IMR-90 (cell line): ENCODE measurements at regions not wholly inside any gene's neighbourhood (a gene's known extent, or its start where the extent isn't known, plus 50 kb on each side); places are given as distances from the start of the nearest gene placed in this dataset.

Source experiments
- ATAC-seq: fragments of 200-7000 bp; cut with Tn5 transposase; 2 replicates; pipeline ENCODE4 v1.9.1; 2020; ENCODE audit warnings: low read depth, mild to moderate bottlenecking, moderate library complexity
- BruUV-seq: library from RNA; stranded (reverse); fragments of 400-500 nt; replicated peaks from 2 replicates; lab custom pipeline; 2021; lab: Mats Ljungman, UMichigan
- CTCF ChIA-PET: fragments of 300-600 bp; formaldehyde crosslinking; extraction: SDS; loops from one replicate; lab custom pipeline; 2021; ENCODE audit warnings: antibody characterized with exemption; lab: Yijun Ruan, JAX
- POLR2A ChIA-PET: fragments of 300-600 bp; sonication (Branson Sonifier 250); formaldehyde crosslinking; loops from one replicate; lab custom pipeline; 2022; ENCODE audit warnings: antibody characterized with exemption; ENCODE audit not compliant: unreplicated experiment; lab: Charles Lee
- DNase-seq: peaks from one replicate; pipeline ENCODE4 v3.0.0; 2013
- H2AFZ ChIP-seq: replicated peaks from 2 replicates; pipeline ENCODE3; 2013; ENCODE audit warnings: low read length, mild to moderate bottlenecking; ENCODE audit not compliant: poor library complexity
- H2AK5ac ChIP-seq: 2 replicates; pipeline ENCODE4 v1.6.1; 2013; ENCODE audit warnings: low read depth, low read length, inconsistent platforms
- H2AK9ac ChIP-seq: replicated peaks from 2 replicates; pipeline ENCODE3; 2013; ENCODE audit warnings: mild to moderate bottlenecking, low read depth, low read length, moderate library complexity; ENCODE audit not compliant: poor library complexity
- H2BK120ac ChIP-seq: 2 replicates; pipeline ENCODE4 v1.6.1; 2013; ENCODE audit warnings: low read depth, low read length, inconsistent platforms
- H2BK15ac ChIP-seq: 3 replicates; pipeline ENCODE4 v1.6.1; 2013; ENCODE audit warnings: low read depth, low read length, inconsistent platforms
- H2BK20ac ChIP-seq: 2 replicates; pipeline ENCODE4 v1.6.1; 2013; ENCODE audit warnings: low read depth, mild to moderate bottlenecking, inconsistent platforms, low read length, moderate library complexity
- H2BK5ac ChIP-seq: 2 replicates; pipeline ENCODE4 v1.6.1; 2013; ENCODE audit warnings: mild to moderate bottlenecking, low read depth, low read length, inconsistent platforms; ENCODE audit not compliant: poor library complexity, severe bottlenecking
- H3K14ac ChIP-seq: replicated peaks from 2 replicates; pipeline ENCODE4 v1.6.1; 2013; ENCODE audit warnings: low read depth, low read length, inconsistent platforms
- H3K18ac ChIP-seq: 2 replicates; pipeline ENCODE4 v1.6.1; 2013; ENCODE audit warnings: low read depth, low read length, control low read depth
- H3K23ac ChIP-seq: 2 replicates; pipeline ENCODE4 v1.6.1; 2013; ENCODE audit warnings: low read depth, low read length, inconsistent platforms
- H3K27ac ChIP-seq: 2 replicates; pipeline ENCODE4 v1.5.1; 2013; ENCODE audit warnings: mild to moderate bottlenecking, control low read depth, low read length; ENCODE audit not compliant: insufficient read depth
- H3K27me3 ChIP-seq: 2 replicates; pipeline ENCODE4 v1.6.1; 2013; ENCODE audit warnings: low read length; ENCODE audit not compliant: control insufficient read depth, insufficient read depth
- H3K36me3 ChIP-seq: 2 replicates; pipeline ENCODE4 v1.6.1; 2013; ENCODE audit warnings: low read length, mixed read lengths; ENCODE audit not compliant: control insufficient read depth, insufficient read depth
- H3K4ac ChIP-seq: 2 replicates; pipeline ENCODE4 v1.6.1; 2013; ENCODE audit warnings: low read depth, low read length, inconsistent platforms
- H3K4me1 ChIP-seq: 2 replicates; pipeline ENCODE4 v1.6.1; 2013; ENCODE audit warnings: low read length, mixed read lengths; ENCODE audit not compliant: control insufficient read depth, insufficient read depth
- H3K4me2 ChIP-seq: 2 replicates; pipeline ENCODE4 v1.6.1; 2013; ENCODE audit warnings: low read depth, mild to moderate bottlenecking, control low read depth, low read length, moderate library complexity
- H3K4me3 ChIP-seq: 2 replicates; pipeline ENCODE4 v1.5.1; 2013; ENCODE audit warnings: low read depth, mild to moderate bottlenecking, control low read depth, low read length, moderate library complexity; ENCODE audit not compliant: insufficient read depth
- H3K56ac ChIP-seq: 2 replicates; pipeline ENCODE4 v1.6.1; 2013; ENCODE audit warnings: low read length, inconsistent platforms; ENCODE audit not compliant: insufficient read depth; ENCODE audit errors: extremely low read depth
- H3K79me1 ChIP-seq, 2 experiments: 2 replicates each; pipeline ENCODE4 v1.6.1; 2013; ENCODE audit warnings: low read length in 2 of 2, inconsistent platforms in 1 of 2, low read depth in 1 of 2
- H3K9ac ChIP-seq: 2 replicates; pipeline ENCODE4 v1.6.1; 2013; ENCODE audit warnings: low read depth, low read length, control low read depth
- H3K9me1 ChIP-seq: 2 replicates; pipeline ENCODE4 v1.6.1; 2013; ENCODE audit warnings: low read length, inconsistent platforms; ENCODE audit not compliant: insufficient read depth
- H3K9me3 ChIP-seq: 2 replicates; pipeline ENCODE4 v1.6.1; 2013; ENCODE audit warnings: low read length; ENCODE audit not compliant: control insufficient read depth, insufficient read depth
- H4K20me1 ChIP-seq: 2 replicates; pipeline ENCODE4 v1.6.1; 2013; ENCODE audit warnings: low read length, inconsistent platforms; ENCODE audit not compliant: insufficient read depth
- H4K5ac ChIP-seq: 2 replicates; pipeline ENCODE4 v1.6.1; 2013; ENCODE audit warnings: mild to moderate bottlenecking, low read depth, low read length, control low read depth
- H4K8ac ChIP-seq, 2 experiments: 2 replicates each; pipeline ENCODE4 v1.6.1; 2013; ENCODE audit warnings: low read depth in 2 of 2, low read length in 2 of 2, control low read depth in 1 of 2, inconsistent platforms in 1 of 2
- H4K91ac ChIP-seq: 2 replicates; pipeline ENCODE4 v1.6.1; 2013; ENCODE audit warnings: low read depth, low read length, inconsistent platforms; ENCODE audit not compliant: insufficient read depth
- BHLHE40 ChIP-seq: fragments of 150-350 bp; IDR thresholded peaks from 2 replicates; pipeline ENCODE4 v1.6.1; 2016; ENCODE audit warnings: mild to moderate bottlenecking, low read depth, low read length
- CEBPB ChIP-seq: IDR thresholded peaks from 2 replicates; pipeline ENCODE4 v1.6.1; 2012; ENCODE audit warnings: low read depth, low read length, improper control_type of control experiment
- FOS ChIP-seq: fragments of 150-350 bp; IDR thresholded peaks from 2 replicates; pipeline ENCODE4 v1.6.1; 2016; ENCODE audit warnings: low read depth, low read length
- MAFK ChIP-seq: IDR thresholded peaks from 2 replicates; pipeline ENCODE4 v1.6.1; 2012; ENCODE audit warnings: low read depth, low read length, improper control_type of control experiment
- MAZ ChIP-seq: IDR thresholded peaks from 2 replicates; pipeline ENCODE4 v1.6.1; 2012; ENCODE audit warnings: low read depth, mild to moderate bottlenecking, low read length, improper control_type of control experiment, moderate library complexity, borderline replicate concordance
- NFE2L2 ChIP-seq: fragments of 150-350 bp; IDR thresholded peaks from 2 replicates; pipeline ENCODE4 v1.6.1; 2016; ENCODE audit warnings: low read depth, mild to moderate bottlenecking, low read length
- POLR2A ChIP-seq: IDR thresholded peaks from 2 replicates; pipeline ENCODE4 v1.6.1; 2012; ENCODE audit warnings: mild to moderate bottlenecking, low read depth, low read length
- RAD21 ChIP-seq: IDR thresholded peaks from 2 replicates; pipeline ENCODE4 v1.6.1; 2012; ENCODE audit warnings: low read length, improper control_type of control experiment
- RCOR1 ChIP-seq: IDR thresholded peaks from 2 replicates; pipeline ENCODE4 v1.6.1; 2012; ENCODE audit warnings: mild to moderate bottlenecking, low read length, improper control_type of control experiment; ENCODE audit not compliant: insufficient replicate concordance
- RFX5 ChIP-seq: IDR thresholded peaks from 2 replicates; pipeline ENCODE4 v1.8.0; 2012; ENCODE audit warnings: low read depth, mild to moderate bottlenecking, low read length, moderate library complexity
- WGBS, 2 experiments: methylation state at CpG; one replicate each; pipeline versions ENCODE4 v1.1.5 to v1.1.7; 2013; ENCODE audit warnings: missing lambda C conversion rate in 2 of 2; ENCODE audit not compliant: insufficient read length in 1 of 2; ENCODE audit errors: extremely low coverage in 2 of 2; 5-methylcytosine and 5-hydroxymethylcytosine counted together
- dilution Hi-C: fragments of 300-500 bp; cut with HindIII; formaldehyde crosslinking; loops from one replicate; pipeline ENCODE4 v1.14.3; 2018; ENCODE audit warnings: low sequenced_read_pairs; ENCODE audit not compliant: unreplicated experiment
- in situ Hi-C: fragments of 300-500 bp; cut with MboI; formaldehyde crosslinking; loops from 3 replicates; pipeline ENCODE4 v1.14.3; 2019; ENCODE audit warnings: low sequenced_read_pairs, inconsistent platforms, mixed read lengths
- intact Hi-C: fragments of 100-400 bp; cut with micrococcal nuclease; formaldehyde crosslinking; loops from 2 replicates; pipeline ENCODE4 v1.10.0; 2022
- TF ChIP-seq, protein P1 (sequence below): conservative IDR thresholded peaks from 2 replicates; pipeline ENCODE4 v1.5.1; 2012; ENCODE audit warnings: mild to moderate bottlenecking, low read depth, low read length, improper control_type of control experiment

DNA sequence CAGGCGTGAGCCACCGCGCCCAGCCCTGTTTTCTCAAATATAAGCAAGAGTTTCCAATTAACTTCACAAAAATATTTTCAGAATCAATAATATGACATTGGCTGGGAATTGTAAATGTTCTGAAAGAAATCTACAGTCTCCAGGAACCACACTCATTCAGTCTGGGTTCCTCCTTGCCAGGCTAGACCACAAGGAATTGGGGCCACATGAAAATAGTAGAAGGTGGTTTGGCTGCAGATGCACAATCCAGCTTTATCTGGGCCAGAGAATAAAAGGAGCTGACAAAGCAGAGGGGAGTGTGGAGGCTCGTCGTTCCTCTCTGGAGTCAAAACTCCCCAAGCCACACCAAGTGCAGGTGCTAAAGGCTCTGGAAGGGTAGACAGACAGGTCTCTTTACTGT is 92.0 kb upstream of the OSMR start:
- Histone ChIP-seq H3K9me1 (peaks cover 6% of the 10 kb centered on the region), H2AFZ (no peak overlapping the region), H4K20me1 (no peaks in the 10 kb centered on the region), H2AK9ac (no peak overlapping the region), H2BK5ac (no peak overlapping the region), H3K23ac (no peak overlapping the region), H3K9ac (no peak overlapping the region), H2BK120ac (no peak overlapping the region), H3K4me3 (no peak overlapping the region), H2BK15ac (no peak overlapping the region), H3K56ac (no peak overlapping the region), H3K79me1 (no peaks in the 10 kb centered on the region), H3K27me3 (peaks cover 22% of the 10 kb centered on the region), H3K27ac (no peak overlapping the region), H3K14ac (no peak overlapping the region), H3K4ac (no peak overlapping the region), H3K18ac (no peak overlapping the region), H3K9me3 (no peaks in the 10 kb centered on the region), H2BK20ac (no peak overlapping the region), H2AK5ac (no peak overlapping the region), H3K4me1 (peaks cover 11% of the 10 kb centered on the region), H4K5ac (no peak overlapping the region), H4K91ac (no peak overlapping the region), H4K8ac (no peak overlapping the region), H3K4me2 (no peak overlapping the region), H3K36me3 (no peaks in the 10 kb centered on the region)
- in situ Hi-C loops (no loop called here), intact Hi-C loops (no loop called here), dilution Hi-C loops (no loop called here)
- ChIA-PET CTCF (interaction anchor here (0.8 kb wide), 1 partner anchor 161 kb away, joined by 3 read pairs; no protein-coding TSS in a partner anchor), POLR2A (no interaction called here)
- DNase-seq (no peak), ATAC-seq (no peak)
- no CpG with 5 or more reads among the region's 5 CpGs for WGBS, 2 experiments
- no TSS peak for BruUV-seq
- TF ChIP-seq MAZ, result no peak
- no peak for TF ChIP-seq POLR2A
- TF ChIP-seq FOS, result no peak
- TF ChIP-seq, protein P1, sequence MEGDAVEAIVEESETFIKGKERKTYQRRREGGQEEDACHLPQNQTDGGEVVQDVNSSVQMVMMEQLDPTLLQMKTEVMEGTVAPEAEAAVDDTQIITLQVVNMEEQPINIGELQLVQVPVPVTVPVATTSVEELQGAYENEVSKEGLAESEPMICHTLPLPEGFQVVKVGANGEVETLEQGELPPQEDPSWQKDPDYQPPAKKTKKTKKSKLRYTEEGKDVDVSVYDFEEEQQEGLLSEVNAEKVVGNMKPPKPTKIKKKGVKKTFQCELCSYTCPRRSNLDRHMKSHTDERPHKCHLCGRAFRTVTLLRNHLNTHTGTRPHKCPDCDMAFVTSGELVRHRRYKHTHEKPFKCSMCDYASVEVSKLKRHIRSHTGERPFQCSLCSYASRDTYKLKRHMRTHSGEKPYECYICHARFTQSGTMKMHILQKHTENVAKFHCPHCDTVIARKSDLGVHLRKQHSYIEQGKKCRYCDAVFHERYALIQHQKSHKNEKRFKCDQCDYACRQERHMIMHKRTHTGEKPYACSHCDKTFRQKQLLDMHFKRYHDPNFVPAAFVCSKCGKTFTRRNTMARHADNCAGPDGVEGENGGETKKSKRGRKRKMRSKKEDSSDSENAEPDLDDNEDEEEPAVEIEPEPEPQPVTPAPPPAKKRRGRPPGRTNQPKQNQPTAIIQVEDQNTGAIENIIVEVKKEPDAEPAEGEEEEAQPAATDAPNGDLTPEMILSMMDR, result no peak
- no peak for TF ChIP-seq CEBPB
- no peak for TF ChIP-seq NFE2L2
- no peak for TF ChIP-seq BHLHE40
- TF ChIP-seq RFX5, result no peak
- no peak for TF ChIP-seq RCOR1
- no peak for TF ChIP-seq RAD21
- TF ChIP-seq MAFK, result no peak
